GM19455 (cell line): ENCODE measurements at regions not wholly inside any gene's neighbourhood (a gene's known extent, or its start where the extent isn't known, plus 50 kb on each side); places are given as distances from the start of the nearest gene placed in this dataset.

Experiments
- ATAC-seq: cut with Tn5 transposase; IDR thresholded peaks from one replicate; pipeline ENCODE4 v1.9.1; 2021; ENCODE audit not compliant: unreplicated experiment

DNA sequence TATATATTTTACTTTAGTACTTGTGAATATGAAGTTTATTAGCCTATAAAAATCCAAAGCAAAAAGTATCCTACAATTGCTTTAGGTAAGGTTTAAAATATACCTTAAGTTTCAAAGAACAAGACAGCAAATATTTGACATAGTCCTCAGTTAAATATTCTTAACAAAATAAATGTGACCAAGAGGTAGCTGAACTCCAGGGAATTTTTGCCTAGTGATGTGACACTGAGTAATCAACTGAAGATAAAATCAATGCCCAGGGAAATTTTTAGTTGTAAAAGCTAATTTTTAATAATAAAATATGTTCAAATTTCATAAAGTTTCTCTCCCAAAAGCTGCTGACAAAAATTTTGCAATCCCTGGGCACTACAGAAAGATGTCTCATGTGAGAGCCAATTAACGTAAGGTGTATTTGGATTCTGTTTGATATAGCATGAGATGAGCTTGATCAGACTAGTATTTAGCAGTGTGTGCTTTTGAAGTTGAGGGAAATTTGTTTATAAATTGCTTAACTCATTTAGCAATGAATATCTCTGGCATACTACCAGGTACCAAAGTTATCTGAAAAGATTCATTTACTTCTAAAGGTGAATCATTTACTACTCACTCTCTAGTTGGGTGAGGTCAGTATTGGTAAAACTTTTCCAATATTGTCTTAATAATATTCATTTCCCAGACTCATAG lies 80.2 kb upstream of the PALMD start:
- ATAC-seq: no peak

DNA sequence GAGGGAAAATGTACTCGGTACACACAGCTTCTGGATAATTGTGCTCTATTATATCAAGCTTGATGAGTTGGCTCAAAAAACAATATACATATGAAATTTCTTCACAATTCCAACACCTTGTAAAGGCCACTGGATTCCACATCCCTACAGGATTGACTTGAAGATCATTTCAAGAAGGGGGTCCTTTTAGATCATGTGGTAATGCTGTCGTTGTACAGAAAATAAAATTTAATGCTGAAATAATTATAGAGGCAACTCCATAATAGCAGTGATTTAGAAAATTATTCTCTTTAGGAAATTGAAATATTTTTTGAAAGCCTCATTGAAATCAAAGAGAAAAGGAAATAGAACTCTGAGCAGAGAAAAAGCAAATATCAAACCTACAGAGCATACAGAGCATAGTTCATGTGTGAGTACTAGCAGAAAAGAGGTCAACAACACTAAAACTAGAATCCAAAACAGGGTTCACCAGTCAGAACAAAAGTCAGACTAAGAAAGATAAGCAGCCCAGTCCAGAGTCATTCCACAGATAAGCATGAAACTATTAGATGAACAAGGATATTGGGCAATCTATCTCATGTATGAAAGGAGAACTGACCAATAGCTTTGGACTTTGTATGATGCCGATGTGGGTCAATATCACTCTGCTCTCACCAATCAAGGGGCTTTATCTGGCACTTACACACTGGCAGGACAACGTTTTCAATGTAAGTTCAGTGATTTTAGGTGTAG lies 79.5 kb upstream of the PALMD start:
- ATAC-seq: no peak

DNA sequence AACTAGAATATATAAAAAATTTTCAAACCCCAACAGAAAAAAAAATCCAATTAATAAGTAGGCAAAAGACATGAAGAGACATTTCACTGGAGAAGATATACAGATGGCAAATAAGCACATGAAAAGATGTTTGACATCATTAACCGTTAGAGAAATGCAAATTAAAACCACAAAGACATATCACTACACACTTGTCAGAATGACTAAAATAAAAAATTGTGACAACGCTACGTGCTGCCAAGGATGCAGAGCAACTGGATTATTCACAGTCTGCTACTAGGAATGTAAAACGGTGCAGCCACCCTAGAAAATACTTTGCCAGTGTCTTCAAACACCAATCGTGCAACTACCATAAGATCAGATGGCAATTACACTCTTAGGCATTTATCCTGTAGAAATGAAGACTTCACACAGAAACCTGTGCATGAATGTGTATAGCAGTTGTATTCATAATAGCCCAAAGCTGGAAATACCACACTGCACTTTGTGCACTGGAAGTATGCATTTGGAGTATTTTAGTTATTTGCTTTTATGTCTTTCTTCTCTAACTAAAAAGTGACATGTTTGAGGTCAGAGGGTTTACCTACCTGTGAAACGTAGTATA lies 75.3 kb upstream of the PALMD start:
- no peak for ATAC-seq

GRCh38 chr1:99571092-99571734 lies 74.7 kb upstream of the PALMD start:
- ATAC-seq: no peak

GRCh38 chr1:99573431-99574217 lies 72.3 kb upstream of the PALMD start:
- no peak for ATAC-seq

GRCh38 chr1:99577313-99577712 lies 68.6 kb upstream of the PALMD start:
- ATAC-seq: no peak

DNA sequence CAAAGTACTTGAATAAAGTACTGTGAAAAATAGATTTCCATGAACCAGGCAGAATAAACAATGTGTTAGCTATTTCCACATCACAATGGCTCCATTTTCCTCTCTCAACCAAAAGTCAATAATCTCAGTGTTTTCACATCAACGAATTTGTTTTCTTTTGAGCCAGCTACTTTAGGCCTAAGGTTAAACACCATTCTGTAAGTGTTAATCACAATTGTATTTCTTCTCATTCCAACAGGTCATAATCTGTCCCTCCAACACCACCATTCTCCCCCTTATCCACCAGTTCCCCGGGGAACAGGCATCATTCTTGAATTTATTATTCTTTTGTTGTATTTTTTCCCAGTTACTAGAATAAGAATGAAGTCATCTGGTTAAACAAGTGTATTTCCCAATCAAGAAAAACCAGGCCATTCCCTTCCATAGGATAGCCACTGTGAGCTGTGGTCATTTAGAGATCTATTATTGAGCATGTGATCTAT lies 66.2 kb upstream of the PALMD start:
- no peak for ATAC-seq

- ATAC-seq: no peak
These were observed 65.5 kb upstream of the PALMD start for GRCh38 chr1:99580451-99580850.

DNA sequence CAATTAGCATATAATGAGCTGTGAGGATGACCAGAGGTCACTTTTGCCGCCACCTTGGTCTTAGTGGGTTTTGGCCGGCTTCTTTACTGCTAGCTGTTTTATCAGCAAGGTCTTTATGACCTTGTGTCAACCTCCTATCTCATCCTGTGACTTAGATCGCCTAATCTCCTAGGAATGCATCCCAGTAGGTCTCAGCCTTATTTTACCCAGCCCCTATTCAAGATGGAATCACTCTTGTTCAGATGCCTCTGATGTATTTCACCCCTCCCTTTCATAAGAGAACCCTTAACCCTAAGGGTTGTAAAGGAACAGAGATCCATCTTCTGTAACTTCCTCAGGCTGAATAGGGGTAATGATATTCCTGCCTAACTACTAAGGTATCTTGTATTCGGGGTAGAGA lies 58.9 kb upstream of the PALMD start:
- no peak for ATAC-seq

DNA sequence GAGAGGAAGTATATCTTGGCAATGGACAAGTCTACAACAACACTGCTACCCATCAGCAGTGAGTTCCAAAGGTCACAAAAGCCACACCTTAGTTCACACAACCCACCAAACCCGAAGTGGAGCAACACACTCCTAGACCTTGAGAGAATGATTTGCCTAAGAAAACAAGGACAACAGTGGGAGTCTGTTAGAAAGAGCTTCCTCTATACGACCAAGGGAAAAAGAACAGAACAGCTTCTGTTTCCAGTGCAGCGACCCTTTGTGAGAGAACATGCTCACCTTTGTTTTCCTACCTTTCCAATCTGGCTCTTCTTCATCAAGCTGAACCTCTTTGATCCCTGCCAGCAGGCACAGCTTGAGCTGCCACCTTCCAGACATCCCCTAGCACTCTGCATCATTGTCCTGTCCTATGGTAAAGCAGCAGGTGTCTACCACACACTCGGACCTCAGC lies 56.7 kb upstream of the PALMD start:
- ATAC-seq: no peak

GRCh38 chr1:99590578-99591209 lies 55.2 kb upstream of the PALMD start:
- no peak for ATAC-seq

DNA sequence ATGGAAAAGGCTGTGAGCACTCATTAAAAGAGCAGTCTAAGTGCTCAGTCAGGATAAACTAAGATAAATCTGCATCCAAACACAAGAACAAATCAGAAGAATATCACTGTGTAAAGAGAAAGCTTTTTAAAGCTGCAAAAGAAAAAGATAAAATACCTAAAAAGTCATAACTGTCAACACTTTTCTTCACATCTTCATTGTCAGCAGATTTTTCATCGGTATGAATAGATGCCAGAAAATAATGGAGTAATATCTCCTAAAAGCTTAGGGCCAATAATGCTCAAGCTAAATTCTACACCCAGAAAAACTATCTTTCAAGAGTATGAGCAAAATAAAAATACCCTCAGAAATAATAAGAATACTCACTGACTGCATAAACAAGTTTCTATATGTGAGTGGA lies 54.0 kb upstream of the PALMD start:
- ATAC-seq: no peak

DNA sequence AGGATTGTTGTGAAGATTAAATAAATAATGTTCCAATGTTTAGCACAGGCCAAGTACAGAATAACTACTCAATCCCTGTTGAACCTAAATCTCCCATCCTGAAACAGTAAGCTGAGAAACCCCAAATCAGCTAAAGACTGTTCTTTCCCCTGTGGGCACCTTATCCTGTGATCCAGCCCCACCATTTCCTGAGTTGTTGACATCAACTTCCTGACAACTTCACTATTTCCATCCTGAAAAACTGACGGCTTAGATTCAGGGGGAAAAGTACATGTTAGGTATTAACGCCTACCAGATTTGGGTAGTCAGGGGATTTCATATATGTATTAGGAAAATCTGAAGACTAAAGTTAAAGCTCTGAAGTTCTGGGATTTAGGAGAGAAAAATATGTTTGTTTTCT lies 51.7 kb upstream of the PALMD start:
- ATAC-seq: no peak

DNA sequence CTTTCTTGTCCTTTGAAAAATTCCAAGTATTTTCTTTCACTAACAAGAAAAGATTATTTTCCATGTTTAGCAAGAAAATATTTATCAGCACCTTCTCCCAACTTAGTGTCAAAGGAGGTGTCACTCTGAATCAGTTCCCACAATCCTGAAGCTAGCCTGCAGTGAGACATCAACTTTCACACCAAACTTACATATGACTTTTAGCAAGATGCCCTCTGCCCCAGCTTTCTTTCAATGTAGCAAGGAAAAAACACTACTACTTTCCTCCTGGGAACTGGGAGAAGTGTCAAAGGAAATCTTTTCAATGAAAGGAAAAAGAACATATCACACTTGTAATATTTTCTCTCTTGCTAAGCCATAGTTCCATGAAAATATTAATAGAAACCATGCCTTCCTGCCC lies 50.9 kb upstream of the PALMD start:
- no peak for ATAC-seq

DNA sequence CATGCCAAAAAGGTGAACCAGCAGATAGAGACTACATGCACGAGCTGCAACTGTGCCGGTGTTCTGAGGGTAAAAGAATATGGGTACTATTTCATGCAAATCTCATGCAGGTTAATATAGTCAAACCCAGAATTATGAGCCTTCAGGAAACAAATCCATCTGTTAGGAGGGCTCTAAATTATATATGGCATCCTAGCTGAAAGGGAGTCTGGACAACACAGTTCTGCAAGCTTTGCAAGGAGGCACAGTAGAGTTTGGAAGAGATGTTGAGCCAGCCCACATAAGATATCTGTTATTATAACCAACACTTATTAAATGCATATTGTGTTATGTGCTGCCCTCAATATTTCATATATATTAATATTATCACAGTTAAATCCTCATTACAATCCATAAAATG lies 50.5 kb upstream of the PALMD start:
- ATAC-seq: no peak
